ENCODE measurements at regions not wholly inside any gene's neighbourhood (a gene's known extent, or its start where the extent isn't known, plus 50 kb on each side); places are given as distances from the start of the nearest gene placed in this dataset.

DNA sequence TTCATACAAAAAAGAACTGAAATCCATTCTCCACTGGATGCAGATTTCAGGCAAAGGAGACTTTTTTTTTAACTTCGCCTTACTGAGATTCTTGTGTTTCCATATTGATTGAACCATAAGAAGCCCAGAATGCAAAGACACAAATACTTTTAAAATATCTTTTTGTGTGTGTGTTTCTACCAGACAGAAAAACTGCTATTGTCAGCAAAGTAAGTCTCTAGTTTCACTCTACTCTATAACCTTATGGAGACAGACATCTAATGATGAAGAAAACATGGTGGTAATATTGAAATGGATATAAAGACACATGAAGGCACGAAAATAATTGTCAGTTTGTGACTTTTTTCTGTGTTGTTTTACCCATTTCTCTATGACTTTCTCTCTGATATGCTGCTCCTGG, 260.3 kb upstream of the RORB start:
- Mint-ChIP-seq H3K9me3 (peaks cover 15% of the 10 kb centered on the region), H3K36me3 (ENCODE audit: insufficient read depth) (no peaks in the 10 kb centered on the region)

DNA sequence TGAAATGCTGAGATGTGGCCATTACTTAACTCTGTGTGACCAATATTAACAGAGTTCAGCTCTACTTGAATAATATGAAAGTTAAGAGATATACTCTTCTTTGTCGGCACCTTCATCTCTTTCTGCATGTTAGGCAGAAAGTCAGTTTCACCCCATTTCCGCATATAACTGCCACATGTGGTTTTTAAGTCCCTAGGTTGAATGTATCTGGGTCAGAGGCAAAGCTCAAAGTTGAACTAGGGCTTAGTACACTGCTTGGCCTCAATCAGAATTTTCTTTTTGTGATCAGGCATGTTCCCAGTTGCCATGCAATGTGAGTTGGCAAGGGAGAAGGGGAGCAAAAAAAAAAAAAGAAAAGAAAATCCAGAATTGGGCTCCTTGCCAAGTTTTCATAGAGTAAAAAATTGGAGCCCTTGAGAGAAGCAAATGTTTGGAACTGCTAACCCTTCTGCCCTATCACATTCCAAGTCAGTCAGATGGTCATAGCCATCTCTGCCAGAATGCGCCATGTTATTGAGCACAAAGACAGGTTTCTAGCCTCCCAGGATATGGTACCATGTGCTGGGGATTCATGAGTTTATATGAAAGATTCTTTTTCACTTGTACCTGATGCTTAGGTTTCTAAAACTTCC, 251.2 kb upstream of the RORB start:
- no peak overlapping the region for H3K4me3 Mint-ChIP-seq
- ATAC-seq: no peak
- peaks cover 27% of the 10 kb centered on the region for H3K9me3 Mint-ChIP-seq
- H3K27me3 Mint-ChIP-seq (ENCODE audit: low read depth): no peaks in the 10 kb centered on the region
- DNase-seq: no peak
- no peaks in the 10 kb centered on the region for H3K4me1 Mint-ChIP-seq (ENCODE audit: low read depth)
- H3K36me3 Mint-ChIP-seq (ENCODE audit: insufficient read depth): no peaks in the 10 kb centered on the region

More for the DNA sequence above, 260.3 kb upstream of the RORB start:
- H3K4me1 Mint-ChIP-seq (ENCODE audit: low read depth): no peaks in the 10 kb centered on the region
- no peak overlapping the region for H3K4me3 Mint-ChIP-seq
- DNase-seq (no peak), ATAC-seq (no peak)
- H3K27me3 Mint-ChIP-seq (ENCODE audit: low read depth): no peaks in the 10 kb centered on the region

GRCh38 chr9:74255489-74255984, 241.6 kb upstream of the RORB start:
- Mint-ChIP-seq H3K9me3 (peaks cover 3% of the 10 kb centered on the region), H3K27me3 (ENCODE audit: low read depth) (no peaks in the 10 kb centered on the region), H3K4me3 (no peak overlapping the region), H3K4me1 (ENCODE audit: low read depth) (no peaks in the 10 kb centered on the region), H3K36me3 (ENCODE audit: insufficient read depth) (no peaks in the 10 kb centered on the region)
- ATAC-seq: no peak
- no peak for DNase-seq

DNA sequence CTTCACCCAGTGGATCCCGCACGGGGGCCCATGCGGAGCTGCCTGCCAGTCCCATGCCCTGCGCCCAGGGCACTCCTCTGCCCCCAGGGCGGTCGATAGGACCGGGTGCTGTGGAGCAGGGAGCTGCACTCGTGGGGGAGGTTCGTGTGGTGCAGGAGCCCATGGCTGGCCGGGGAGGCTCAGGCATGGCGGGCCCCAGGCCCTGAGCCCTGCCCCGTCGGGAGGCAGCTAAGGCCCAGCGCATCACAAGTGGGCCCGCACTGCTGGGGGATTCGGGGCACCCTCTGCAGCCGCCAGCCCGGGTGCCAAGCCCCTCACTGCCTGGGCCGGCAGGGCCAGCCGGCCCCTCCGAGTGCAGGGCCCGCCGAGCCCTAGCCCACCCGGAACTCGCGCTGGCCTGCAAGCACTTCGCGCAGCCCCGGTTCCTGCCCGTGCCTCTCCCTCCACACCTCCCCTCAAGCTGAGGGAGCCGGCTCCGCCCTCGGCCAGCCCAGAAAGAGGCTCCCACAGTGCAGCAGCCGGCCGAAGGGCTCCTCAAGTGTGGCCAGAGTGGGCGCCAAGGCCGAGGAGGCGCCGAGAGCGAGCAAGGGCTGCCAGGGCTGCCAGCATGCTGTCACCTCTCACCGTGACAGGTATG, 221.1 kb upstream of the RORB start:
- no peak for DNase-seq
- Mint-ChIP-seq H3K4me1 (ENCODE audit: low read depth) (no peaks in the 10 kb centered on the region), H3K4me3 (no peak overlapping the region), H3K9me3 (no peaks in the 10 kb centered on the region), H3K27me3 (ENCODE audit: low read depth) (no peaks in the 10 kb centered on the region), H3K36me3 (ENCODE audit: insufficient read depth) (no peaks in the 10 kb centered on the region)
- no peak for ATAC-seq

GRCh38 chr9:74277532-74277931, 219.6 kb upstream of the RORB start:
- Mint-ChIP-seq H3K4me3 (no peak overlapping the region), H3K27me3 (ENCODE audit: low read depth) (no peaks in the 10 kb centered on the region), H3K9me3 (peaks cover 3% of the 10 kb centered on the region), H3K4me1 (ENCODE audit: low read depth) (no peaks in the 10 kb centered on the region), H3K36me3 (ENCODE audit: insufficient read depth) (no peaks in the 10 kb centered on the region)
- DNase-seq (no peak), ATAC-seq (peak; percentile 57 to 66)

- Mint-ChIP-seq H3K27me3 (ENCODE audit: low read depth) (no peaks in the 10 kb centered on the region), H3K9me3 (peaks cover 3% of the 10 kb centered on the region), H3K36me3 (ENCODE audit: insufficient read depth) (no peaks in the 10 kb centered on the region), H3K4me1 (ENCODE audit: low read depth) (no peaks in the 10 kb centered on the region), H3K4me3 (no peak overlapping the region)
- no peak for ATAC-seq
- no peak for DNase-seq
Measured at GRCh38 chr9:74281674-74282073, 215.5 kb upstream of the RORB start.

GRCh38 chr9:74282526-74283253, 214.4 kb upstream of the RORB start:
- Mint-ChIP-seq H3K36me3 (ENCODE audit: insufficient read depth) (no peaks in the 10 kb centered on the region), H3K9me3 (peaks cover 8% of the 10 kb centered on the region), H3K27me3 (ENCODE audit: low read depth) (no peaks in the 10 kb centered on the region), H3K4me3 (no peak overlapping the region), H3K4me1 (ENCODE audit: low read depth) (no peaks in the 10 kb centered on the region)
- no peak for ATAC-seq
- DNase-seq: no peak

GRCh38 chr9:74284581-74285450, 212.3 kb upstream of the RORB start:
- no peaks in the 10 kb centered on the region for H3K27me3 Mint-ChIP-seq (ENCODE audit: low read depth)
- H3K4me1 Mint-ChIP-seq (ENCODE audit: low read depth): no peaks in the 10 kb centered on the region
- no peak overlapping the region for H3K4me3 Mint-ChIP-seq
- DNase-seq (no peak), ATAC-seq (no peak)
- peaks cover 8% of the 10 kb centered on the region for H3K9me3 Mint-ChIP-seq
- H3K36me3 Mint-ChIP-seq (ENCODE audit: insufficient read depth): no peaks in the 10 kb centered on the region

DNA sequence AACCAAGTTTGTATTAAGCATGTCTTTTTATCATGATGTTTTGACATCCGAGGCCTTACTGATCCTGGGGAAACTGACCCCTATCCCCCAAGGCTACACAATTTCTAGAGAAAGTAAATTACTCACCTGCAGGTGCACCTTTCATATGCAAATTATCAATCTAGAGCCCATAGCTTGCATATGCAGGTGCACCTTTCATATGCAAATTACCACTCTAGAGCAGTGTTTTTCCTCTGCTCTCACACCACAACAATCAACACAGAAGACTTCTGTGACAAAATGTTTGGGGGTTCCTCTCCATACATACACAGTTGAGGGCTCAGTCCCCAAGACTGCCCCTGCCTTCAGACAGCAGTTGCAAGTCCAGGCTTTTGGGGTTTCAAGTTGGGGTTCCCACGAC, 203.7 kb upstream of the RORB start:
- ATAC-seq: no peak
- Mint-ChIP-seq H3K4me3 (no peak overlapping the region), H3K36me3 (ENCODE audit: insufficient read depth) (no peaks in the 10 kb centered on the region), H3K9me3 (peaks cover 7% of the 10 kb centered on the region), H3K4me1 (ENCODE audit: low read depth) (no peaks in the 10 kb centered on the region), H3K27me3 (ENCODE audit: low read depth) (no peaks in the 10 kb centered on the region)
- DNase-seq: no peak

GRCh38 chr9:74303945-74304344, 193.2 kb upstream of the RORB start:
- Mint-ChIP-seq H3K36me3 (ENCODE audit: insufficient read depth) (no peaks in the 10 kb centered on the region), H3K4me1 (ENCODE audit: low read depth) (no peaks in the 10 kb centered on the region), H3K9me3 (peaks cover 9% of the 10 kb centered on the region), H3K27me3 (ENCODE audit: low read depth) (no peaks in the 10 kb centered on the region), H3K4me3 (no peak overlapping the region)
- DNase-seq: no peak
- ATAC-seq: no peak

DNA sequence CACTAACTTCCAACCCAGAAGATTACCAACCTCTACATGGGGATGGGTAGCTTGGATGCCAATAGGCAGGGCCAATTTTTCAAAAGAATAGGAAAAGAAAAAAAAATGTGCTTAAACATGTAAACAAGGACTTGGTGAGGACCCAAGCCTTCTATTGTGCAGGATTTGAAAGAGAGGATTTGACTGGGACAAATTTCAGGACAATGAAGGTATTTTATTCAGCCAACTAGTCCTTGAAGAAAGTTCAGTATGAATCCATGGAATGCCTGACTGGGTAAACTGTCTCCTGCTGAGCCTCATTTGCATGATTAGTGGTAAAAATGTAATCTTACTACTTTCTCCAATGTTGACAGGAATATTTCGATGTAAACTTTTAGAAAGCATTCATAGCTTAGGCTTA, 192.5 kb upstream of the RORB start:
- no peak for DNase-seq
- no peaks in the 10 kb centered on the region for H3K36me3 Mint-ChIP-seq (ENCODE audit: insufficient read depth)
- no peak overlapping the region for H3K4me3 Mint-ChIP-seq
- no peaks in the 10 kb centered on the region for H3K4me1 Mint-ChIP-seq (ENCODE audit: low read depth)
- no peak for ATAC-seq
- H3K9me3 Mint-ChIP-seq: peaks cover 12% of the 10 kb centered on the region
- H3K27me3 Mint-ChIP-seq (ENCODE audit: low read depth): no peaks in the 10 kb centered on the region

DNA sequence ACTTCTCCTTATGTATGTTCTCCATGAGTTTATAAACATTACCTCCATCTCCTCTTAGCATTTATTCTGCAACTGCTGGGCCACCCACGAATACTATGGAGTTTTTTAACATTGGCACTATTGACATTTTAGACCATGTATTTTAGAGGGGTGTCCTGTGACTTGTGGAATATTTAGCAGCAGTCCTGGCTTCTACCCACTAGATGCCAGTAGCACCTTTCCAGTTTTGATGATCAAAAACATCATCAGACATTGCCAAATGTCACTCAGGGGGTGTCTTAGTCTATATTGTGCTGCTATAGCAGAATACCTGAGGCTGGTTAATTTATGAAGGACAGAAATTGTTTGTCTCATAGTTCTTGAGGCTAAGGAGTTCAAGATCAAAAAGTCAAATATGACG, 187.5 kb upstream of the RORB start:
- Mint-ChIP-seq H3K4me1 (ENCODE audit: low read depth) (no peaks in the 10 kb centered on the region), H3K36me3 (ENCODE audit: insufficient read depth) (no peaks in the 10 kb centered on the region), H3K9me3 (peaks cover 19% of the 10 kb centered on the region), H3K27me3 (ENCODE audit: low read depth) (no peaks in the 10 kb centered on the region), H3K4me3 (no peak overlapping the region)
- DNase-seq: no peak
- ATAC-seq: no peak

- no peaks in the 10 kb centered on the region for H3K36me3 Mint-ChIP-seq (ENCODE audit: insufficient read depth)
- DNase-seq (no peak), ATAC-seq (no peak)
- no peaks in the 10 kb centered on the region for H3K27me3 Mint-ChIP-seq (ENCODE audit: low read depth)
- peaks cover 32% of the 10 kb centered on the region for H3K9me3 Mint-ChIP-seq
- no peaks in the 10 kb centered on the region for H3K4me1 Mint-ChIP-seq (ENCODE audit: low read depth)
- no peak overlapping the region for H3K4me3 Mint-ChIP-seq
Measured at GRCh38 chr9:74317235-74317634, 179.9 kb upstream of the RORB start.

- Mint-ChIP-seq H3K4me1 (ENCODE audit: low read depth) (no peaks in the 10 kb centered on the region), H3K4me3 (no peak overlapping the region), H3K9me3 (peaks cover 28% of the 10 kb centered on the region), H3K27me3 (ENCODE audit: low read depth) (no peaks in the 10 kb centered on the region), H3K36me3 (ENCODE audit: insufficient read depth) (no peaks in the 10 kb centered on the region)
- DNase-seq: no peak
- no peak for ATAC-seq
Measured at GRCh38 chr9:74321396-74321795, 175.7 kb upstream of the RORB start.

Measured in activated T-cell treated with anti-CD3 and anti-CD28 coated beads, Interleukin-2, amount 50 U/mL, for 4 hours (primary cell).